Kidney capillary endothelial cell (primary cell): ENCODE measurements at regions not wholly inside any gene's neighbourhood (a gene's known extent, or its start where the extent isn't known, plus 50 kb on each side); places are given as distances from the start of the nearest gene placed in this dataset.

Experiments
- DNase-seq: peaks from one replicate; pipeline ENCODE4 v3.0.0-alpha.2; 2018; ENCODE audit warnings: low spot score

GRCh38 chr12:102596031-102596430 lies 115.7 kb upstream of the IGF1 start:
- DNase-seq: no peak

DNA sequence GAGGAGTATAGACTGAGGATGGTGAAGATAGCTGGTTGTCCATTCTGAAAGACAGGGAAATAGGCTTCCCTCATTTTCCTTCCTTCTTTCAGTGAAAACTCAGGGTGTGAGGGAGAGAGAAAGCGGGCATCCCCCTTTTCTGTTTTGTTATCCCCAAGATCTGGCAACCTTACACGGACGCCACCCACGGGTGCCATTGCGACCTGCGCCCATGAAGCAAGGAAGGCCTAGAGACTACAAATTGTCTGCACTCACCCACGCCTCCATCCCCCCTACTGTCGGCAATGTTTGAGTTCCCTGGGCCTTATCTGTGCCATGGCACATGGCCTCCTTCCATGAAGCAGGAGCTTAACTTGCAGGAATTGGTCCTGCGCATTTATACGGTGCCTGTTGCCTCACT lies 115.0 kb upstream of the IGF1 start:
- DNase-seq: no peak

DNA sequence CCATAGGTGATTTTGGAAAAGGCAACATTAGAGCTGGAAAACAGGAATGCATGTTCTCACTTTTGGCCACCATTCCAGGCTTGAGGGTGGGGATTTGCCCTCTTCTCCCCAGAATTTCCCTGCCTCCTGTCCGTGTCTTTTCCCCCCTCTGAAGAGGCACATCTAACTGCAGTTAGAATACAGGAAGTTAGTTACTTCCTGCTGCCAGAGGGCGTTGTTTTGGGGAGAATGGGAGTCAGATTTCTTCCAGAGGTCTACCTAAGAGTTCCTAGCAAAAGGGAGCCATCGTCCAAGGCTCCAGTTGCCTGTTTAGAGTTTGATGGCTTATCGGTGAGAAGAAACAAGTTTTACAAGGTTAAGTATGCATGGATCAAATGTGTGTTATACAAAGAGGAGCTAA lies 112.8 kb upstream of the IGF1 start:
- no peak for DNase-seq

- no peak for DNase-seq
Observed at GRCh38 chr12:102592134-102592533, 111.8 kb upstream of the IGF1 start.

DNA sequence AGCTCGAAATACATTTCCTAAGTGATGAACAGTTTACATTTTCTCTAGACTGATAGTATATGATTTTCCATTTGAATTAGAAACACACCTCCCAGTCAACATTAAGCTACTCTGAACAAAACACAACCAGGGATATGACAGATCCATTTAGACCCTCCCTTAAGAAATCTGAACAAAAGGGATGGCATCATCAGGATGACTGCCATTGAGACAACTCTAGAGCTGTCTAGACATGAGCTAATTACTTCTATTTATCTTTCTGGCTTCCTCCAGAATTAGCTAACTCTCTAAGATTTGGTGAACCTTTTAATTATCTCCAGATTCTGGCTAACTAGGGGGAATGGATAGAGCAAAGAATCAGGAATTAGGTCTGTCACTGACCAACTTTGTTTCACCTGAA lies 92.9 kb upstream of the IGF1 start:
- DNase-seq: no peak

DNA sequence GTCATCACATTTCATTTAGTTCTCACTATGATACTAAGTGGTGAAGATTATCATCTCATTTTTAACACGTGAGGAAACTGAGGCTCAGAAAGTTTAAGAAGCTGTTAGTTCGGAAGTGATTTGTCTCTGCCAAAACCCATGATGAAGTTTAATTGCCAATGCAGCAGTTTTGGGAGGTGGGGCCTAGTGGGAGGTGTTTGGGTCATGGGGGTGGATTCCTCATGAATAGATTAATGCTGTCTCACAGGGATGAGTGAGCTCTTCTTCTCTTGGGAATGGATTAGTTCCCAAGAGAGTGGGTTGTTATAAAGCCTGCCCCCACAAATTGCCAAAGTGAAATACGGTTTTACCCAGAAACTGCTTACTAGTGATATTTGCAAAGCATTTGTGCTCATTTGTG lies 91.5 kb upstream of the IGF1 start:
- DNase-seq: no peak

DNA sequence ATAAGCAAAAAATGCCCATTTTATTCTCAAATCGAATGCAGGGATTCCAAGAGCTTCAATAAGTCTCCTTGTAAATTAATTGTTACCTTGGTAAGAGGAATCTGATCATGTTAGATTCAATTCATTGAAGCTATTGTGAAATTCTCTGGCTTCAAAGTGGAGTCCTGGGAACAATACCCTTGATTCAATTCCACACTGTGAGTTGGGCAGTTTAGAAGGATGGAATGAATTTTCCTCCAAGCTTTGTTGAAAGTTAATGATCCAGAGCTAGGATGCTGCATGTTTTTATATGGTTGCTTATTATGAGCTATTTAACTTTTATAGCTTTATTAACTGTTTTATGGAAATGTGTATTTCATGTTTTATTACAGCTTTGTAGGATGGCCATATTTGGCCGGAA lies 89.9 kb upstream of the IGF1 start:
- DNase-seq: no peak

GRCh38 chr12:102569803-102570202 lies 89.4 kb upstream of the IGF1 start:
- DNase-seq: no peak

DNA sequence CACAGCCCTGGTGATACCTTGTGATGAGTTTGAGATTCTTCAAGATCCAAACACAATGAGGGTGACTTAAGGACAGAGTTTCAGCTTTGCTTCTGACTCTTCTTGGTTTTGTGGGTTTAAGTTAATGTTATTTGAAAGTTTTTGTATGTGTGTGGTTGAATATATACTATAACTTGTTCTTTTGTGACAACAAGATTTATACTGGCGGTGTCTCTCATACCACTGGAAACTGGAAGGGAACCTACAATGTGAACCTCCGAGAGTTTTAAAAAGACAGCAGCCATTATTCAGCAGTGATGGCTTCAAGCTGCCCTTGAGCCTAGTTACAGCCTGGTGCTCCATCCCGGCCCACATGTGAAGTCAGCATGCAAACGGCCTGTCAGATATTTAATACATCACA lies 87.9 kb upstream of the IGF1 start:
- no peak for DNase-seq

- DNase-seq: no peak
Observed at GRCh38 chr12:102567031-102567985, 86.9 kb upstream of the IGF1 start.

GRCh38 chr12:102565555-102565954 lies 85.2 kb upstream of the IGF1 start:
- no peak for DNase-seq

GRCh38 chr12:102564026-102564425 lies 83.7 kb upstream of the IGF1 start:
- no peak for DNase-seq

GRCh38 chr12:102562836-102563425 lies 82.6 kb upstream of the IGF1 start:
- DNase-seq: no peak

- DNase-seq: no peak
Observed at GRCh38 chr12:102551186-102551585, 70.8 kb upstream of the IGF1 start.

DNA sequence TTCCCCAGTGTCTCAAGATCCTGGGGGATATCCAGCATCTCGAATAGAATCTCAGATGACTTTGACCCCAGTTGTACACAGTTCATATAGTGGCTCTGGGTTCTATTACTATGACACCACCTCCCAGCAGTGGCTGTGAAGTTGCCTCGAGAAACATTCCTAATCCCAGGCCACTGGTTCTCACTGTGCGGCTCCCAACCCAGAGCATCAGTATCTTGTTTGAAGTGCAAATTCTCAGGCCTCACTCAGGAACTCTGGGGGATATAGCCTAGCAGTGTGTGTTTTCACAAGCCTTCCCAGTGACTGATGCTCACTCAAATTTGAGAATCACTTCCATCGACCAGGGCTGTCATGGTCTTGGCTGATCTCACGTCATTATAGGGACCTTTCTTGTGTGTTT lies 69.3 kb upstream of the IGF1 start:
- no peak for DNase-seq

- DNase-seq: no peak
Observed at GRCh38 chr12:102548543-102548942, 68.2 kb upstream of the IGF1 start.

- no peak for DNase-seq
Observed at GRCh38 chr12:102543494-102544485, 63.4 kb upstream of the IGF1 start.

DNA sequence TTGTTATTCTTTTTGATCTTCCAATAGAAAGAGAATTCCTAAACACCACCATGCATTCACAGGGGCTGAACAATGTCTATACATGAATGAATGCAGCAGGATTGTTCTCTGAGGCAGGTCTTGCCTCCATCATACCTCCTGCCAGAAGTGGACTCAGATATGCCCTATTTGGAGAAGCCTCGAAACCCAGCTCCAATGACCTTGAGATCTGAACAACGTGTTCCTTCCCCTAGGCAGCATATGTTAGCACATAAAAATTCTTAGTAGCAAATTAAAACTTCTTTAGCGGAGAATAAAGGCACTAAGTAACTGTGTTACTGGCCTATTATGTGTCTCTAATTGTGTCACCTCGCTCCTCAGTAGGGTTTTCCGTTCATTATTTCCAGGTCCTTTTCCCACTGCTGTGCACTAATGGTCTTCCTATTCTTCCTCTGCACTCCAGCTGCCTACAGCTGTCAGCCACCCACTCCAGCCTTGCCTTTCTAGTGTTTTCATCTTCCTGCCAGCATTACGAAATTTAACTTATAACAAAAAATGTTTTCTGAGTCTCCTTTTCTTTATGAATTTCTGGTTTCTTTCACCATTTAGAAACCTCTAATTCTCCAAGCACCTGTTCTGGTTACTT lies 62.6 kb upstream of the IGF1 start:
- DNase-seq: no peak

DNA sequence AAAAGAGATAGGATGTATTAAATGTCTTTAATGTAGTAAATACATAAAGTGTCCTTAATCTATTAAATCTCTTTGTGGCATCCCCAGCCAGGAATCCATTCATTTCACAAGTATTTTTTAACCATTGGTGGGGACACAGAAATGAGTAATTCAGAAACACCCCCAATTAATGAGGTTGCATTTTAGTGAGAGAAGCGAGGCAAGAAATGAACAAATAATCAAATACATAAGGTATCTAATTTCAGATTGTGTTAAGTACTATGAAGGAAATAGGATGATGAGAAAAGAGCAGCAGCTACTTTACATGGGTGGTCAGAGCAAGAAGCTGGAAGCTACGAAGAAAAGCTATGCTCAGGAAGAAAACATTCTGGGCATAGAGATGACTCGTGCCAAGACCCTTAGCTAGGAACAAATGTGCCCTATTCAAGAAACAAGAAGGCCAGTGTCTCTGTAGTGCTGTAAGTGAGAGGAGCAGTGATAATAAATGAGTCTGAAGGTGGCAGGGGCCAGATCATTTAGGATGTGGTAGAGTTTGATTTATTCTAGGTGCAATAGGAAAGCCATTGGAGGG lies 60.5 kb upstream of the IGF1 start:
- DNase-seq: no peak

DNA sequence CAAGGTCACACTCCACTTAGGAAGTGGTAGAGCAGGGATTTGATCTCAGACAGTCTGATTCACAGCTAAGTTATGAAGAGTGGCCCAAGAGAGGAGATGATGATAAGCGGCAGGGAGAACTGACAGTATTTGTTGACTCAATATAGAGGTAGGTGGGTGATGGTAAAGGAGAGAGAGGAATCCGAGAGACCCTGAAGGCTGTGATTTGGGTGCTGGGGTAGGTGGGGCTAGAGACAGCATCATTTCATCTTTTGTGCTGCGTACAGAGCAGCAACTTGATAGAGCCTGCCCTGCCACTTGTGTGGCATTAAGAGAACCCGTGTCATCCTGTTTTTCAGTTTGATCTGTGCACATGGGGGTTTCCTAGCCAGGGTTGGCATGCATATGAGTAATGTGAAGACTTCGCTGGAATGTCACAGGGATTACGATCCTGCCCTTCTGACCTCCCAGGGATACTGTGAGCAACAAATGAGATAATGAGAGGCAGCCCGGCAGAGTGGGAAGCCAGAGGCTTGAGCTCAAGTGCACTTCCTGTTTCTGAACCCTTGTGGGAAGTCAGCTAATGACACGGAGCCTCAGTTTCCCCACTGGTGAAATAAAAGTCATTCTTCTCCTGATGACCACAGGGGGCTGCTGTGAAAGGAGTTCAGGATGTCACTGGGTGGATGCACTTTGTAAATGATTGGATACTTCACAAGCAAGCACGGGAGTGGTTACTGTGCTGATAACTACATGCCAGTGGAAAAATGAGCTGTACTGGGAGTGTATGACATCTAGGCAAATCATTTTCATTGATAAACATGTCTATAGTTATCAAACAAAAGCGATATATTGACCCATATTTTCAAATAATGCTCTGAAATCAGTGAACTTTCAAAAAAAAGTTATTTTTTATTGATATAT lies 59.5 kb upstream of the IGF1 start:
- no peak for DNase-seq

DNA sequence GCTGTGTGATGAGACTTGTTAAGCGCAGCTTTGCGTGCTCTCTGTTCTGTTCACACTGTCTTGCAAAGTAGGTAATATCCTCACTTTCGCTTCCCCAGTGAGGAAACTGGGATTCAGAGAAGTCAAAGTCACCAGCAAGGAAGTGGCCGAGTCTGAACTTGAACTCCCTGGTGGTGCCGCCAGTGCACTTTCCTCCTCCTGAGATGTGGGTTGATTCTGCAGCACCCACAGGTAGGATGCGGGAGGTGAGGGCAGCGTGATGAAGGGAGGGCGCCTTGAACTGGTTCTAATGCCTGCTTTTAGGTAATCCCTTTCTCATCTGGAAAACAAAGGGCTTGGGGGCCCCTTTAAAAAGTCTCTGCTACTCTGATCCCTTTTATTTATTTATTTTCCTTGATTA lies 54.9 kb upstream of the IGF1 start:
- DNase-seq: no peak
